Loucy (cell line): ENCODE measurements at regions not wholly inside any gene's neighbourhood (a gene's known extent, or its start where the extent isn't known, plus 50 kb on each side); places are given as distances from the start of the nearest gene placed in this dataset.

Source experiments
- H2AFZ ChIP-seq: fragments of 200-600 bp; sonication (generic); 2 replicates; pipeline ENCODE4 v1.6.0; 2016; ENCODE audit warnings: antibody characterized with exemption, mild to moderate bottlenecking, low read length, moderate library complexity
- H3F3A ChIP-seq: fragments of 200-600 bp; 2 replicates; pipeline ENCODE4 v1.6.0; 2016; ENCODE audit warnings: antibody characterized with exemption, low read depth, mild to moderate bottlenecking
- H3K27me3 ChIP-seq: fragments of 200-600 bp; sonication (generic); 2 replicates; pipeline ENCODE4 v1.6.1; 2014; ENCODE audit warnings: low read length, mild to moderate bottlenecking; ENCODE audit not compliant: insufficient read depth, poor library complexity, severe bottlenecking
- H3K36me3 ChIP-seq: fragments of 200-600 bp; sonication (generic); 2 replicates; pipeline ENCODE4 v1.6.1; 2016; ENCODE audit warnings: low read length; ENCODE audit not compliant: insufficient read depth
- H3K4me1 ChIP-seq: fragments of 200-600 bp; sonication (generic); 2 replicates; pipeline ENCODE4 v1.5.1; 2014; ENCODE audit warnings: low read length, mild to moderate bottlenecking; ENCODE audit not compliant: insufficient read depth, poor library complexity, severe bottlenecking
- H3K4me2 ChIP-seq: fragments of 200-600 bp; sonication (generic); 2 replicates; pipeline ENCODE4 v1.6.0; 2014; ENCODE audit warnings: antibody characterized with exemption, low read length, low read depth, mild to moderate bottlenecking; ENCODE audit not compliant: poor library complexity, severe bottlenecking
- H3K4me3 ChIP-seq: fragments of 200-600 bp; sonication (generic); 2 replicates; pipeline ENCODE4 v1.5.1; 2014; ENCODE audit warnings: low read length, mild to moderate bottlenecking, mixed read lengths; ENCODE audit not compliant: poor library complexity, severe bottlenecking
- H3K79me2 ChIP-seq: fragments of 200-600 bp; sonication (generic); 2 replicates; pipeline ENCODE4 v1.6.1; 2014; ENCODE audit warnings: low read length; ENCODE audit not compliant: insufficient read depth
- H3K9ac ChIP-seq: fragments of 200-600 bp; sonication (generic); 2 replicates; pipeline ENCODE4 v1.6.0; 2014; ENCODE audit warnings: mild to moderate bottlenecking, low read depth, low read length, moderate library complexity; ENCODE audit not compliant: poor library complexity, severe bottlenecking
- H3K9me2 ChIP-seq: fragments of 200-600 bp; sonication (generic); replicated peaks from 2 replicates; pipeline ENCODE4 v1.6.1; 2016; ENCODE audit warnings: low read depth, low read length, mixed read lengths
- H3K9me3 ChIP-seq: fragments of 200-600 bp; sonication (generic); 2 replicates; pipeline ENCODE4 v1.6.1; 2014; ENCODE audit warnings: mild to moderate bottlenecking, antibody characterized with exemption, low read length, low read depth; ENCODE audit not compliant: insufficient read depth
- H4K20me1 ChIP-seq: fragments of 200-600 bp; sonication (generic); 2 replicates; pipeline ENCODE4 v1.6.0; 2014; ENCODE audit warnings: antibody characterized with exemption, low read length, mild to moderate bottlenecking; ENCODE audit not compliant: insufficient read depth, poor library complexity, severe bottlenecking
- EZH2phosphoT487 ChIP-seq: fragments of 200-600 bp; IDR thresholded peaks from 2 replicates; pipeline ENCODE4 v1.6.1; 2018; ENCODE audit warnings: antibody characterized with exemption, mild to moderate bottlenecking, moderate library complexity, borderline replicate concordance
- TF ChIP-seq, protein P1 (sequence below): fragments of 200-600 bp; sonication (generic); conservative IDR thresholded peaks from 2 replicates; pipeline ENCODE4 v1.5.1; 2014; ENCODE audit warnings: mild to moderate bottlenecking, antibody characterized with exemption, low read length

DNA sequence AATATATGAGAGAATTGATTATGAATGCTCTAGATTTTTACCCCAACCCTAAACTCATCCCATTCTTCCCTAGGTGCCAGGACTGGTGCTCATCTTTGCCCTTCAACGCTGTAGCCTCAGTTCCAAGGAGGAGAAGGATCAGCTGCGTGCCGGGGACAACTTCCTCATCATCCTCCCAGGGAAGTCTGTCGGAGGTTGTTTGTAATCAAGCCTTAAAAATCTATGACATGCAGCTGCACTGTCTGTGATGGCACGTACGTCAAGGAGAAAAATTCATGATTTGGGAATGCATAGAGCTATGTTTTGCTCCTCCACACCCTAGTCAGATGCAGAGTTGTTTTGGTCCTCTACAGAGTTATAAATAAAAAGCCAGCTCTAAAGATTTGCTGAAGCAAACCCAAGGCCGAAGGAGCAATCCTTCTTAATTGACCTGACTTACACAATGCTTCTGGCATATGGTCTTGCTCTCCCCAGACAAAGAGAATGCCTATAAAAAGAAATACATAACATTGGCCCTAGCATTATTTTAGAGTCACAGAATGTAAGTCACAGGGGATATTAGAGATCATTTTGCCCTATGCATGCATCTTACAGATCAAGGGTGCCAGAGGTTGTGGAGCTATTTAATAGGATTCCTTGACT is 244.2 kb downstream of the HIVEP2 start:
- no peaks in the 10 kb centered on the region for H3F3A ChIP-seq
- no peaks in the 10 kb centered on the region for H3K36me3 ChIP-seq
- no peak overlapping the region for H2AFZ ChIP-seq
- H3K9me2 ChIP-seq, result no peaks in the 10 kb centered on the region
- TF ChIP-seq EZH2phosphoT487, result no peak
- TF ChIP-seq, protein P1, sequence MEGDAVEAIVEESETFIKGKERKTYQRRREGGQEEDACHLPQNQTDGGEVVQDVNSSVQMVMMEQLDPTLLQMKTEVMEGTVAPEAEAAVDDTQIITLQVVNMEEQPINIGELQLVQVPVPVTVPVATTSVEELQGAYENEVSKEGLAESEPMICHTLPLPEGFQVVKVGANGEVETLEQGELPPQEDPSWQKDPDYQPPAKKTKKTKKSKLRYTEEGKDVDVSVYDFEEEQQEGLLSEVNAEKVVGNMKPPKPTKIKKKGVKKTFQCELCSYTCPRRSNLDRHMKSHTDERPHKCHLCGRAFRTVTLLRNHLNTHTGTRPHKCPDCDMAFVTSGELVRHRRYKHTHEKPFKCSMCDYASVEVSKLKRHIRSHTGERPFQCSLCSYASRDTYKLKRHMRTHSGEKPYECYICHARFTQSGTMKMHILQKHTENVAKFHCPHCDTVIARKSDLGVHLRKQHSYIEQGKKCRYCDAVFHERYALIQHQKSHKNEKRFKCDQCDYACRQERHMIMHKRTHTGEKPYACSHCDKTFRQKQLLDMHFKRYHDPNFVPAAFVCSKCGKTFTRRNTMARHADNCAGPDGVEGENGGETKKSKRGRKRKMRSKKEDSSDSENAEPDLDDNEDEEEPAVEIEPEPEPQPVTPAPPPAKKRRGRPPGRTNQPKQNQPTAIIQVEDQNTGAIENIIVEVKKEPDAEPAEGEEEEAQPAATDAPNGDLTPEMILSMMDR, result no peak
- H3K27me3 ChIP-seq, result no peaks in the 10 kb centered on the region
- H3K4me2 ChIP-seq, result no peak overlapping the region
- H3K79me2 ChIP-seq, result no peaks in the 10 kb centered on the region
- no peak overlapping the region for H3K9ac ChIP-seq
- no peak overlapping the region for H3K4me3 ChIP-seq
- H3K4me1 ChIP-seq, result peaks cover 15% of the 10 kb centered on the region
- H4K20me1 ChIP-seq, result no peaks in the 10 kb centered on the region
- no peaks in the 10 kb centered on the region for H3K9me3 ChIP-seq
